ENCODE measurements at regions not wholly inside any gene's neighbourhood (a gene's known extent, or its start where the extent isn't known, plus 50 kb on each side); places are given as distances from the start of the nearest gene placed in this dataset.

DNA sequence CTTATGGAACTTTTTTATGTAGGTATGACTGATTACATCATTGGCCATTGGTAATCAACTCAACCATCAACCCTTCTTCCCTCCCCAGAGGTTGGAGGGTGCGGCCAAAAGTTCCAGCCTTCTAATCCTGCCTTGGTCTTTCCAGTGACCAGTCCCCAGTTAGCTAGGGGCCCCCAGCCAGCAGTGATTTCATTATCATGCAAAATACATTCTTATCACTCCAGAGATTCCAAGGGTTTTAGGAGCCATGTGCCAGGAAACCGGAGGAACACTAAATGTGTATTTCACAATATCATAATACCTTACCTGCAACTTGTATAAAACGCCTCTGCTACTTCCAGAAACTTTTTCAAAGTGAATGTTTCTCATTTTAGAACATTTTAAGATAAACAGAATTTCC is 181.5 kb upstream of the PELI2 start:
- DNase-seq (ENCODE audit: low spot score) = no peak
- no peak for TF ChIP-seq CTCF (IDR thresholded peaks at IDR 0.05; ENCODE audit: extremely low read depth, missing control alignments)

DNA sequence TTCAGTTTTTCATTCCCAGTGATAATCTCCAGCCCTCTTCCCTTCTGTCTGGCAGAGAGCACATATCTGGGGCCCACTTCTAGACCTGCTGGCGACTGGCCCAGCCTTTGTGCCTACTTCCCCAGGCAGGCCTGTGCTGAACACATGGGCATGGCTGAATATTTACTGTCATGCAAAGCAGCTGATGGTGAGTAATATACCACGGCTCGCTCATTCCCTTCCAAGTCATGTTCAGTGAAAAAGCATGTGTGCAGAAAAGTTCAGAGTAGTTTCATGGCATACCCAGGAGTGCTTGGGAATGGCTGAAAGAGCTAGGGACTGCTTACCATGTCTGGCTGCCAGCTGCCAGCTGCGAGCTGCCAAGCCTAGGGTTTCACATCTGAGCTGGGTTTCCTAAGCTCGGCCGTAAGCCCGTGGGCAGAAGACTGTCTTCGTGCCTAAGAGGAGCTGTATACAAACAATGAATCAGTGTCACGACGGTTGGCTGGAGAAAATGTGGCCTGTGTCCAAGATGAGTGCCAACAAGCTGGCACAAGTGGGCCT is 179.9 kb upstream of the PELI2 start:
- no peak for DNase-seq (ENCODE audit: low spot score)
- no peak for TF ChIP-seq CTCF (IDR thresholded peaks at IDR 0.05; ENCODE audit: extremely low read depth, missing control alignments)

DNA sequence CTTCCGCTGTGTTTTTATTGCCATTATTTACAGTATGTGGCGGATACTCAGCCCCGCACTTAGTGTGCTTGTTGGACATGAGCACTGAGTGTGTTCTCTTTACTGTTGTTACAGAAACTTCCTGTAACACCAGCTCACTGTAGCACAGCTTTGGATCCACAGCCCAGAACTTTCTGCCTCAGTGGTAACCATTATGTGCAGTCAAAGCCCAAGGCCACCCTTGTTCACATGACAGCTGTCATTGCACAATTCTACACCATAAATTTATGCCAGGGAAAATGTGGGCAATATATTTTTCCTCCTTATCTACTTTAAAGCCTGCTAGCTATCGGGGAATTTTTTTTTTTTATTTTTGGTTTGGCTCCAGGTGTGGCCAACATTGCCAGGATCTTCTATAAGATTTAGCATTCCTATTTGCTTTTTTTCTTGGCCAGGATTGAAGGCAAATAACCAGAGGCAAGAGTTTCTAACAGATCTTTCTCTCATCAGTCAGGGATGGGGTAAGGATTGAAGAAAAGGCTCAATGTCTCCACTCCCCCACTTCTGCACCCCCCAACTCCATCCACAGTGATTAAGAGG is 176.0 kb upstream of the PELI2 start:
- TF ChIP-seq CTCF (IDR thresholded peaks at IDR 0.05; ENCODE audit: extremely low read depth, missing control alignments) = no peak

GRCh38 chr14:55942826-55943225 is 175.4 kb upstream of the PELI2 start:
- DNase-seq (ENCODE audit: low spot score) = no peak
- TF ChIP-seq CTCF (IDR thresholded peaks at IDR 0.05; ENCODE audit: extremely low read depth, missing control alignments) = no peak

More for the DNA sequence above, 176.0 kb upstream of the PELI2 start:
- no peak for DNase-seq (ENCODE audit: low spot score)

- DNase-seq (ENCODE audit: low spot score) = no peak
- no peak for TF ChIP-seq CTCF (IDR thresholded peaks at IDR 0.05; ENCODE audit: extremely low read depth, missing control alignments)
Measured at GRCh38 chr14:55944757-55945156, 173.5 kb upstream of the PELI2 start.

DNA sequence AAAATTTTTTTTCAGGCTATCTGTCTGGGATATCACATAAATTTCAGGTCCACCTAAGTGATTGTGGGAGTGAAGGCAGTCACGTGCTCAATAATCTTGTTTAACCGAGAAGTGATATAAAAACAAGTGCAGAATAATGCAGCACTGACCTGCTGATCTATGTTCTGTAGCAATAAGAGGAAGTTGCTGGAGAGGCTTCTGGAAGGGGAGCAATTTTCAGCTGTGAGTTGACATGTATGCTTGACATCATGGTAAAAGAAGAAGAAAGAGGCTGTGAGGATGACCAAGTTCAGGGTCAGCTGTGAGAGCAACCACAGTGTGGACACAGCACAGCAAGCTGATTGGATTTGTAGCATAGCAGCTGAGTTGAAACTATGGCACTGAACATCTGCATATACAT is 172.0 kb upstream of the PELI2 start:
- no peak for TF ChIP-seq CTCF (IDR thresholded peaks at IDR 0.05; ENCODE audit: extremely low read depth, missing control alignments)
- DNase-seq (ENCODE audit: low spot score) = no peak

- TF ChIP-seq CTCF (IDR thresholded peaks at IDR 0.05; ENCODE audit: extremely low read depth, missing control alignments) = no peak
- no peak for DNase-seq (ENCODE audit: low spot score)
Measured at GRCh38 chr14:55948399-55948798, 169.8 kb upstream of the PELI2 start.
